OCI-LY7 (cell line): ENCODE measurements at regions not wholly inside any gene's neighbourhood (a gene's known extent, or its start where the extent isn't known, plus 50 kb on each side); places are given as distances from the start of the nearest gene placed in this dataset.

Source experiments
- EZH2phosphoT487 ChIP-seq: fragments of 200-600 bp; sonication (generic); IDR thresholded peaks from 2 replicates; pipeline ENCODE4 v1.6.1; 2018; ENCODE audit warnings: low read depth, borderline replicate concordance, mild to moderate bottlenecking, mixed run types, antibody characterized with exemption, low read length, moderate library complexity, mixed read lengths
- TF ChIP-seq, protein P1 (sequence below): fragments of 200-600 bp; sonication (generic); conservative IDR thresholded peaks from 2 replicates; pipeline ENCODE4 v1.5.1; 2014; ENCODE audit warnings: mild to moderate bottlenecking, antibody characterized with exemption, low read length, moderate library complexity, mixed read lengths

DNA sequence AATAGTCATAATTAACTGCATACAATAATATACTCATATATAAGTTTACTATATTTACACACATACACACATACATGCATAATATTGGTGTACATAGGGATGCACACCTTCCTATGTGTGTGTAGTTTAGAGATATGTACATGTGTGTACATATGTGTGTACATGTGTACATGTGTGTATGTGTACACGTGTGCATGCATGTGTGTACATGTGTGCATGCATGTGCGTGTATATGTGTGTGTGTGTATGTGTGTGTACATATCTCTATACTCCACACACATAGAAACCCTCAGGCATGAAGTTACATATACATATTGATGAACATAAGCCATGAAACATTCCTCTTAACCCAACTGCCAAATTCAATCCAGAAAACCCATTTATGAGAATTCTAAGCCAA is 547.8 kb downstream of the TLR4 start:
- TF ChIP-seq, protein P1, sequence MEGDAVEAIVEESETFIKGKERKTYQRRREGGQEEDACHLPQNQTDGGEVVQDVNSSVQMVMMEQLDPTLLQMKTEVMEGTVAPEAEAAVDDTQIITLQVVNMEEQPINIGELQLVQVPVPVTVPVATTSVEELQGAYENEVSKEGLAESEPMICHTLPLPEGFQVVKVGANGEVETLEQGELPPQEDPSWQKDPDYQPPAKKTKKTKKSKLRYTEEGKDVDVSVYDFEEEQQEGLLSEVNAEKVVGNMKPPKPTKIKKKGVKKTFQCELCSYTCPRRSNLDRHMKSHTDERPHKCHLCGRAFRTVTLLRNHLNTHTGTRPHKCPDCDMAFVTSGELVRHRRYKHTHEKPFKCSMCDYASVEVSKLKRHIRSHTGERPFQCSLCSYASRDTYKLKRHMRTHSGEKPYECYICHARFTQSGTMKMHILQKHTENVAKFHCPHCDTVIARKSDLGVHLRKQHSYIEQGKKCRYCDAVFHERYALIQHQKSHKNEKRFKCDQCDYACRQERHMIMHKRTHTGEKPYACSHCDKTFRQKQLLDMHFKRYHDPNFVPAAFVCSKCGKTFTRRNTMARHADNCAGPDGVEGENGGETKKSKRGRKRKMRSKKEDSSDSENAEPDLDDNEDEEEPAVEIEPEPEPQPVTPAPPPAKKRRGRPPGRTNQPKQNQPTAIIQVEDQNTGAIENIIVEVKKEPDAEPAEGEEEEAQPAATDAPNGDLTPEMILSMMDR, result no peak
- TF ChIP-seq EZH2phosphoT487, result no peak
